ENCODE measurements at regions not wholly inside any gene's neighbourhood (a gene's known extent, or its start where the extent isn't known, plus 50 kb on each side); places are given as distances from the start of the nearest gene placed in this dataset.

DNA sequence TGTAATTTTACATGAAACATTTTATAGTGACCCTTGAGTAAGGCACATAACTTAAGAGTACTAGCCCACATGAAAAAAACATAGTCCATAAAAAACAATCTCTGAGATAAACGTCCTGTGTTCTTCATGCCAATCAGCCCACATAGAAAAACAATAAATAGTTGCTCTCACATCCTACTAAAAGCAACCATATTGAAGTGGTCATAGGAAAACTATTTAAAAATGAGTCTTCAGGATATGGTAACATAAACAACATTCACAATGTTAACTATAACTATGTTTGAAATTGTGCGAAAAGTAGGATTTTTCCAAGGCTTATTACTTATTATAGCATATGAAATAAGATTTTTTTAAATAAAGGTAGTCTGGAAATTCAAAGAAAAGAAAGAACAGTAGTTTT is 77.1 kb upstream of the EPHA5 start:
- no peak for ATAC-seq
- Histone ChIP-seq H3K9me3 (no peaks in the 10 kb centered on the region), H3K36me3 (no peaks in the 10 kb centered on the region), H3K4me3 (no peak overlapping the region), H3K27ac (no peak overlapping the region), H3K27me3 (no peaks in the 10 kb centered on the region), H3K4me1 (no peaks in the 10 kb centered on the region)
- 39 to 42% methylated on average over 2 of the region's 2 CpGs for WGBS, 2 donors (ENCODE audit: low coverage in 1 of 2)
- no peak for TF ChIP-seq EP300 (IDR thresholded peaks at IDR 0.05)
- TF ChIP-seq, protein P1, sequence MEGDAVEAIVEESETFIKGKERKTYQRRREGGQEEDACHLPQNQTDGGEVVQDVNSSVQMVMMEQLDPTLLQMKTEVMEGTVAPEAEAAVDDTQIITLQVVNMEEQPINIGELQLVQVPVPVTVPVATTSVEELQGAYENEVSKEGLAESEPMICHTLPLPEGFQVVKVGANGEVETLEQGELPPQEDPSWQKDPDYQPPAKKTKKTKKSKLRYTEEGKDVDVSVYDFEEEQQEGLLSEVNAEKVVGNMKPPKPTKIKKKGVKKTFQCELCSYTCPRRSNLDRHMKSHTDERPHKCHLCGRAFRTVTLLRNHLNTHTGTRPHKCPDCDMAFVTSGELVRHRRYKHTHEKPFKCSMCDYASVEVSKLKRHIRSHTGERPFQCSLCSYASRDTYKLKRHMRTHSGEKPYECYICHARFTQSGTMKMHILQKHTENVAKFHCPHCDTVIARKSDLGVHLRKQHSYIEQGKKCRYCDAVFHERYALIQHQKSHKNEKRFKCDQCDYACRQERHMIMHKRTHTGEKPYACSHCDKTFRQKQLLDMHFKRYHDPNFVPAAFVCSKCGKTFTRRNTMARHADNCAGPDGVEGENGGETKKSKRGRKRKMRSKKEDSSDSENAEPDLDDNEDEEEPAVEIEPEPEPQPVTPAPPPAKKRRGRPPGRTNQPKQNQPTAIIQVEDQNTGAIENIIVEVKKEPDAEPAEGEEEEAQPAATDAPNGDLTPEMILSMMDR (IDR thresholded peaks at IDR 0.05), result no peak
- no peak for TF ChIP-seq POLR2AphosphoS5 (IDR thresholded peaks at IDR 0.05)
- TF ChIP-seq POLR2A (IDR thresholded peaks at IDR 0.05), result no peak

DNA sequence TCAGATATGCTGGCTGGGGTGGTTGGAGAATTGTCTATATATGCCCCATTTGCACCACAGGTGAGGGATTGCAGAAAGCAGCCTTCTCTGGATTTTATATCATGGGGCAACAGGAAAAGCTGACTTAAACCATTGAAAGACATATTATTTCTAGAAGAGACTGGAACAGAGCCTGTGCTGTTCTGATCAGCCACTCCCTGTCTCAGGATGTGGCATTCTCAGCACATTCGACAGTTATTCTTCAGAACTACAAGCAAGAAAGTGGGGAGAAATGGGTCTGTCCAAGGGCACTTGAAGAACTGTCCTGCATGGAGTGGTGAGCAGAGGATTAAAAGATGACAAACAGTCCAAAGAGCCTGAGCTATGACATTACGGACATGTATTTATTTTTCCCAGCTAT is 67.8 kb upstream of the EPHA5 start:
- H3K4me3 ChIP-seq, result no peak overlapping the region
- H3K36me3 ChIP-seq, result no peaks in the 10 kb centered on the region
- no peak for TF ChIP-seq POLR2AphosphoS5 (IDR thresholded peaks at IDR 0.05)
- no peak for TF ChIP-seq POLR2A (IDR thresholded peaks at IDR 0.05)
- no peak for TF ChIP-seq EP300 (IDR thresholded peaks at IDR 0.05)
- TF ChIP-seq, protein P1 (IDR thresholded peaks at IDR 0.05), result no peak
- no peaks in the 10 kb centered on the region for H3K9me3 ChIP-seq
- no peak overlapping the region for H3K27ac ChIP-seq
- no peaks in the 10 kb centered on the region for H3K27me3 ChIP-seq
- no peaks in the 10 kb centered on the region for H3K4me1 ChIP-seq
- whole genome bisulfite sequencing, 2 donors (ENCODE audit: low coverage in 1 of 2), result 55 to 100% methylated on average over 1 of the region's 2 CpGs
- no peak for ATAC-seq

DNA sequence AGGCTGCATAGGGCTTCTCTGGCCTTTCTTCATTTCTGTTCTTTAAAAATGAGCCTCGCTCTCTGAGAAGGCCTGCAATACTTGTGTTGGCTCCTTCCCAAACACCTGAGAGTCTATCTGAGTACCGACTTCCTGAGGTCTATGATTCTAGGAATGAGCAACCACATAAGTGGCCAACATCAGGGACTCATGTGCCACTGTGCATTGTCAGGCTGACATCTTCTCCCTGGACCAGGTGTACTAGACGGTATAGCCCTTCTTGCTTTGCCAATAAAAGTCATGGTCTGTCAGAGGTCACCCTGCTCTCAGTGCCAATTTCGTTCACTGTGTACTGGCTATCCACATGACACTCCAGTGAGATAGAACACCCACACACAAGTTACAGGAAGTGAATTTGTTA is 67.4 kb upstream of the EPHA5 start:
- no peaks in the 10 kb centered on the region for H3K4me1 ChIP-seq
- H3K36me3 ChIP-seq, result no peaks in the 10 kb centered on the region
- TF ChIP-seq POLR2A (IDR thresholded peaks at IDR 0.05), result no peak
- no peak for TF ChIP-seq POLR2AphosphoS5 (IDR thresholded peaks at IDR 0.05)
- TF ChIP-seq EP300 (IDR thresholded peaks at IDR 0.05), result no peak
- TF ChIP-seq, protein P1 (IDR thresholded peaks at IDR 0.05), result no peak
- H3K27ac ChIP-seq, result no peak overlapping the region
- WGBS, 2 donors (ENCODE audit: low coverage in 1 of 2), result 70 to 100% methylated on average over 1 to 4 of the region's 4 CpGs
- no peak overlapping the region for H3K4me3 ChIP-seq
- H3K27me3 ChIP-seq, result no peaks in the 10 kb centered on the region
- no peak for ATAC-seq
- no peaks in the 10 kb centered on the region for H3K9me3 ChIP-seq

DNA sequence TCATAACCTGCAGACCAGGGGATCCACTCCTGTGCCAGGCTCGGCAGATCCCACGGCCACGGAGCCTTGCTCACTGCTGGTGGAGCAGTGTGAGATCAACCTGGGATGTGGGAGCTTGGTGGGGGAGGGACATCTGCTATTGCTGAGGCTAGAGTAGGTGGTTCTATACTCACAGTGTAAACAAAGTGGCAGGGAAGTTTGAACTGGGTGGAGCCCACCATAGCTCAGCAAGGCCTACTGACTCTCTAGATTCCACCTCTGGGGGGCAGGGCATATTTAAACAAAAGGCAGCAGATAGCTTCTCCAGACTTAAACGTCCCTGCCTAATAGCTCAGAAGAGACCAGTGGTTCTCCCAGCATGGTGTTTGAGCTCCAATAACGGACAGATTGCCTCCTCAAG is 54.7 kb upstream of the EPHA5 start:
- WGBS, 2 donors (ENCODE audit: low coverage in 1 of 2), result 65 to 67% methylated on average over 1 to 2 of the region's 5 CpGs
- no peaks in the 10 kb centered on the region for H3K4me1 ChIP-seq
- no peak for ATAC-seq
- no peak overlapping the region for H3K27ac ChIP-seq
- H3K27me3 ChIP-seq, result no peaks in the 10 kb centered on the region
- H3K9me3 ChIP-seq, result no peaks in the 10 kb centered on the region
- no peak overlapping the region for H3K4me3 ChIP-seq
- no peaks in the 10 kb centered on the region for H3K36me3 ChIP-seq
- no peak for TF ChIP-seq POLR2AphosphoS5 (IDR thresholded peaks at IDR 0.05)
- TF ChIP-seq, protein P1 (IDR thresholded peaks at IDR 0.05), result no peak
- TF ChIP-seq EP300 (IDR thresholded peaks at IDR 0.05), result no peak
- TF ChIP-seq POLR2A (IDR thresholded peaks at IDR 0.05), result no peak

Small RNA genes lying in the stretch of these regions (small RNA-seq; reads per million reads assigned to genes)
- gene MIR1269A (0 to 6.5 (median 0) reads per million in 4 donors), gene RNU2-40P (0 reads per million in 4 donors), gene RNU6-699P (0 reads per million in 4 donors)
